Endothelial cell (in vitro differentiated cells): ENCODE measurements at regions not wholly inside any gene's neighbourhood (a gene's known extent, or its start where the extent isn't known, plus 50 kb on each side); places are given as distances from the start of the nearest gene placed in this dataset.

Source experiments
- DNase-seq: peaks from one replicate; pipeline ENCODE4 v3.0.0; 2021; ENCODE audit warnings: low spot score
- H3K27ac Mint-ChIP-seq: one replicate; pipeline ENCODE4 v1.8.0; 2021; ENCODE audit warnings: mixed read lengths, inconsistent platforms; ENCODE audit not compliant: unreplicated experiment
- H3K27me3 Mint-ChIP-seq: one replicate; pipeline ENCODE4 v1.8.0; 2021; ENCODE audit warnings: mild to moderate bottlenecking, moderate library complexity, mixed read lengths, inconsistent platforms; ENCODE audit not compliant: unreplicated experiment
- H3K36me3 Mint-ChIP-seq: one replicate; pipeline ENCODE4 v1.8.0; 2021; ENCODE audit warnings: mild to moderate bottlenecking, low read depth, mixed read lengths, inconsistent platforms; ENCODE audit not compliant: unreplicated experiment
- H3K4me1 Mint-ChIP-seq: one replicate; pipeline ENCODE4 v1.8.0; 2021; ENCODE audit warnings: mild to moderate bottlenecking, mixed read lengths, inconsistent platforms; ENCODE audit not compliant: unreplicated experiment
- H3K4me3 Mint-ChIP-seq: one replicate; pipeline ENCODE4 v1.8.0; 2021; ENCODE audit warnings: mild to moderate bottlenecking, mixed read lengths, inconsistent platforms; ENCODE audit not compliant: unreplicated experiment
- H3K9me3 Mint-ChIP-seq: one replicate; pipeline ENCODE4 v1.8.0; 2021; ENCODE audit warnings: mixed read lengths, inconsistent platforms; ENCODE audit not compliant: unreplicated experiment
- CTCF ChIP-seq: fragments of 200-600 bp; sonication (generic); IDR thresholded peaks from one replicate; pipeline ENCODE4 v1.5.0; 2021; ENCODE audit warnings: antibody characterized with exemption; ENCODE audit not compliant: unreplicated experiment

- Mint-ChIP-seq H3K27me3 (no peaks in the 10 kb centered on the region), H3K27ac (no peak overlapping the region), H3K36me3 (no peaks in the 10 kb centered on the region), H3K9me3 (no peaks in the 10 kb centered on the region), H3K4me1 (no peaks in the 10 kb centered on the region), H3K4me3 (no peak overlapping the region)
- no peak for DNase-seq
- no peak for TF ChIP-seq CTCF
These were observed 631.8 kb upstream of the SLC10A2 start for GRCh38 chr13:103698000-103698399.

- no peaks in the 10 kb centered on the region for H3K27me3 Mint-ChIP-seq
- DNase-seq = no peak
- no peaks in the 10 kb centered on the region for H3K36me3 Mint-ChIP-seq
- no peak overlapping the region for H3K27ac Mint-ChIP-seq
- no peak overlapping the region for H3K4me3 Mint-ChIP-seq
- no peaks in the 10 kb centered on the region for H3K4me1 Mint-ChIP-seq
- no peak for TF ChIP-seq CTCF
- H3K9me3 Mint-ChIP-seq = no peaks in the 10 kb centered on the region
These were observed 629.1 kb upstream of the SLC10A2 start for GRCh38 chr13:103695320-103695719.

GRCh38 chr13:103694471-103694870, 628.3 kb upstream of the SLC10A2 start:
- no peak for TF ChIP-seq CTCF
- Mint-ChIP-seq H3K27ac (no peak overlapping the region), H3K9me3 (no peaks in the 10 kb centered on the region), H3K36me3 (no peaks in the 10 kb centered on the region), H3K4me1 (no peaks in the 10 kb centered on the region), H3K27me3 (no peaks in the 10 kb centered on the region), H3K4me3 (no peak overlapping the region)
- no peak for DNase-seq

- Mint-ChIP-seq H3K4me1 (no peaks in the 10 kb centered on the region), H3K27ac (no peak overlapping the region), H3K9me3 (no peaks in the 10 kb centered on the region), H3K36me3 (no peaks in the 10 kb centered on the region), H3K27me3 (no peaks in the 10 kb centered on the region), H3K4me3 (no peak overlapping the region)
- no peak for DNase-seq
- no peak for TF ChIP-seq CTCF
These were observed 627.8 kb upstream of the SLC10A2 start for GRCh38 chr13:103694033-103694432.

GRCh38 chr13:103692442-103692841, 626.2 kb upstream of the SLC10A2 start:
- H3K27ac Mint-ChIP-seq = no peak overlapping the region
- no peaks in the 10 kb centered on the region for H3K36me3 Mint-ChIP-seq
- H3K9me3 Mint-ChIP-seq = no peaks in the 10 kb centered on the region

More at GRCh38 chr13:103692442-103692841, 626.2 kb upstream of the SLC10A2 start:
- no peak for TF ChIP-seq CTCF
- DNase-seq = no peak
- no peak overlapping the region for H3K4me3 Mint-ChIP-seq
- no peaks in the 10 kb centered on the region for H3K27me3 Mint-ChIP-seq
- H3K4me1 Mint-ChIP-seq = no peaks in the 10 kb centered on the region
